Osteocyte (in vitro differentiated cells): ENCODE measurements at regions not wholly inside any gene's neighbourhood (a gene's known extent, or its start where the extent isn't known, plus 50 kb on each side); places are given as distances from the start of the nearest gene placed in this dataset.

Source experiments
- DNase-seq: peaks from one replicate; pipeline ENCODE4 v3.0.0; 2021; ENCODE audit warnings: mixed read lengths; ENCODE audit not compliant: unreplicated experiment; ENCODE audit errors: extremely low spot score
- H3K27ac Mint-ChIP-seq: one replicate; pipeline ENCODE4 v1.8.0; 2021; ENCODE audit warnings: mild to moderate bottlenecking, mixed read lengths; ENCODE audit not compliant: unreplicated experiment
- H3K27me3 Mint-ChIP-seq: one replicate; pipeline ENCODE4 v1.8.0; 2021; ENCODE audit warnings: mixed read lengths; ENCODE audit not compliant: unreplicated experiment
- H3K36me3 Mint-ChIP-seq: one replicate; pipeline ENCODE4 v1.8.0; 2021; ENCODE audit warnings: mixed read lengths; ENCODE audit not compliant: unreplicated experiment
- H3K4me1 Mint-ChIP-seq: one replicate; pipeline ENCODE4 v1.8.0; 2021; ENCODE audit warnings: mixed read lengths; ENCODE audit not compliant: unreplicated experiment
- H3K4me3 Mint-ChIP-seq: one replicate; pipeline ENCODE4 v1.8.0; 2021; ENCODE audit warnings: mild to moderate bottlenecking, moderate library complexity, mixed read lengths; ENCODE audit not compliant: unreplicated experiment
- H3K9me3 Mint-ChIP-seq: one replicate; pipeline ENCODE4 v1.8.0; 2021; ENCODE audit warnings: mixed read lengths; ENCODE audit not compliant: unreplicated experiment
- TF ChIP-seq, protein P1 (sequence below): fragments of 200-600 bp; sonication (generic); IDR thresholded peaks from 2 replicates; pipeline ENCODE4 v1.5.0; 2021; ENCODE audit warnings: antibody characterized with exemption, mild to moderate bottlenecking, moderate library complexity

DNA sequence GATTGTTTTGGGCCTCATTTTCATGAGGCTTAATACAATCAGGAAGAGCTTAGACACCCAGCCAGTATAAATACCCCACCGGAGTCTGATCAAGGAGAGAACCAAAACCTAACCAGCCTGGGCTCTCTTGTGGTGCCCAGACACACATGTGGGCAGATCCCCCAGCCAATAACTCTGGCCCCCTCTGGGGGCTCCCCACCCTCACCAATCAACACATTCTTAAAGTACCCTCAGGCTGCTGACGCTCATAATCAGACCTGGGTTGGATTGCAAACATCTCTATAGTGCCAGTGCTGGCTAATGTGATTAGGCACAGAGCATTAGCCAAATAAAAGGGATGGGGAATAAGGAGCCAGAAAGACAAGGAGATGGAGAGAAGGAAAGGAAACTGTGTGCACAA, 329.6 kb downstream of the BCL11A start:
- TF ChIP-seq, protein P1, sequence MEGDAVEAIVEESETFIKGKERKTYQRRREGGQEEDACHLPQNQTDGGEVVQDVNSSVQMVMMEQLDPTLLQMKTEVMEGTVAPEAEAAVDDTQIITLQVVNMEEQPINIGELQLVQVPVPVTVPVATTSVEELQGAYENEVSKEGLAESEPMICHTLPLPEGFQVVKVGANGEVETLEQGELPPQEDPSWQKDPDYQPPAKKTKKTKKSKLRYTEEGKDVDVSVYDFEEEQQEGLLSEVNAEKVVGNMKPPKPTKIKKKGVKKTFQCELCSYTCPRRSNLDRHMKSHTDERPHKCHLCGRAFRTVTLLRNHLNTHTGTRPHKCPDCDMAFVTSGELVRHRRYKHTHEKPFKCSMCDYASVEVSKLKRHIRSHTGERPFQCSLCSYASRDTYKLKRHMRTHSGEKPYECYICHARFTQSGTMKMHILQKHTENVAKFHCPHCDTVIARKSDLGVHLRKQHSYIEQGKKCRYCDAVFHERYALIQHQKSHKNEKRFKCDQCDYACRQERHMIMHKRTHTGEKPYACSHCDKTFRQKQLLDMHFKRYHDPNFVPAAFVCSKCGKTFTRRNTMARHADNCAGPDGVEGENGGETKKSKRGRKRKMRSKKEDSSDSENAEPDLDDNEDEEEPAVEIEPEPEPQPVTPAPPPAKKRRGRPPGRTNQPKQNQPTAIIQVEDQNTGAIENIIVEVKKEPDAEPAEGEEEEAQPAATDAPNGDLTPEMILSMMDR = no peak
- Mint-ChIP-seq H3K36me3 (no peaks in the 10 kb centered on the region), H3K4me3 (no peak overlapping the region), H3K27ac (no peak overlapping the region), H3K4me1 (no peaks in the 10 kb centered on the region), H3K9me3 (no peaks in the 10 kb centered on the region), H3K27me3 (peaks cover 4% of the 10 kb centered on the region)
- DNase-seq = no peak

DNA sequence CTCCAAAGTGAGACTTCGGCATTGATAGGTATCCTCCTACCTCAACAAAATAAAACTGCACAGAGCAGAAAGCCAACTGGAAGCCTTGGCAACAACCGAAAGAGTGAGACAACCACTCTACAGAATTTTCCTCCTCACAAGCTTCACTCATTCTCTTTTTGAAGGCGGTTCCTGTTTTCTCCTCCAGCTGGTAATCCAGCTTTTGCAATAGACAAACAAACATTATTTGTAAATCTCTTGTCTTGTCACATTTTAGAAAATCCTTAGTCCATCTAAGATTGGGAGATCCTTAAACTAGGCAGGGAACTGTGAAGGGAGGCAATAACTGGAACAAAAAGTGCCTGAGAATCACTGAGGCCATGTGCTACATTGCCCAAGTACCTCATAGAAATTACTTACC, 332.4 kb downstream of the BCL11A start:
- DNase-seq = no peak
- no peak overlapping the region for H3K27ac Mint-ChIP-seq
- TF ChIP-seq, protein P1 = no peak
- H3K36me3 Mint-ChIP-seq = no peaks in the 10 kb centered on the region
- no peaks in the 10 kb centered on the region for H3K4me1 Mint-ChIP-seq
- no peaks in the 10 kb centered on the region for H3K9me3 Mint-ChIP-seq
- peaks cover 7% of the 10 kb centered on the region for H3K27me3 Mint-ChIP-seq
- H3K4me3 Mint-ChIP-seq = no peak overlapping the region

DNA sequence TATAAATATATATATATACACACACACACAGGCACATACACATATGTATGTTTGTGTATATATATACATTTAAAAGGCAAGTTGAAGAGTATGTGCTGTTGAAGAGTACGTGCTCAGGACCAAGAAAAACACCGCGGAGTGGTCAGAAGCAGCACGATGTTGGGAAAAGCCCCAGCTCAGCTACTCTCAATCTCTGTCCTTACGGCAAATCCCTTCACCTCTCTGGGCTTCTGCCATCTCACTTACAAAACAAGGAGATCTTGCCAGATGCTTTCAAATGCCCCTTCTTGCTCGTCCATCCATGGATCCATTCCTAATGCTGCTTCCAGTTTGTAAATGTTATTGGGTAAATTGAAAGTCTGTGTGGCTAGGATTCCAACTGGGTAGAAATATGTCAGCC, 333.9 kb downstream of the BCL11A start:
- no peak for DNase-seq
- TF ChIP-seq, protein P1 = no peak
- H3K27ac Mint-ChIP-seq = no peak overlapping the region
- peaks cover 7% of the 10 kb centered on the region for H3K27me3 Mint-ChIP-seq
- no peaks in the 10 kb centered on the region for H3K36me3 Mint-ChIP-seq
- H3K9me3 Mint-ChIP-seq = no peaks in the 10 kb centered on the region
- H3K4me1 Mint-ChIP-seq = no peaks in the 10 kb centered on the region
- no peak overlapping the region for H3K4me3 Mint-ChIP-seq

DNA sequence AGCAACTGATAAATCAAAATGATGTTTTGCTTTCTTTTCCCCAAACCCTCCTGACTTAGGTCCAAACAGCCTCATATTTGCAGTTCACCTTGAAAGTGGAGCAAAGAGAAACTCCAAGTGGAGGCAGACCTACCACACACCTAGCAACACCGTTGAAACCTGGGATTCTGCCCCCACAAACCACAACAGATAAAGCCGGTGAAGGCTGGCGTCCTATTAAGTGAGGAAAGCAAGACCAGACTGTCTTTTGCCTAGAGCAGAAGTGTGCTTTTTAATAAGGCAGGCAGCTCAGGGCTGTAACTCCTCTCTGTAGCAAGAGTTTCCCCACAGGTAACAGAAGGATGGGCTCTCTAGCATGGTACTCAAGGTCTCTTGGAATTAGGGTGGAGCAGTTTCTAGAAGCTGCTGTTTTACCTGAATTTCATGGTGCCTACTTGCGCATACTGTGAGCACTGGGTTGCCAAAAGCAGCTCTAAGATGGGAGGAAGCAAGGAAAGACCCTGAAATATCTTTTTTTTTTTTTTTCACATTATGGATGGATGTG, 336.9 kb downstream of the BCL11A start:
- H3K36me3 Mint-ChIP-seq = no peaks in the 10 kb centered on the region
- peaks cover 9% of the 10 kb centered on the region for H3K27me3 Mint-ChIP-seq
- no peak for DNase-seq
- H3K27ac Mint-ChIP-seq = no peak overlapping the region
- TF ChIP-seq, protein P1 = no peak
- no peaks in the 10 kb centered on the region for H3K9me3 Mint-ChIP-seq
- H3K4me3 Mint-ChIP-seq = no peak overlapping the region
- H3K4me1 Mint-ChIP-seq = no peaks in the 10 kb centered on the region

DNA sequence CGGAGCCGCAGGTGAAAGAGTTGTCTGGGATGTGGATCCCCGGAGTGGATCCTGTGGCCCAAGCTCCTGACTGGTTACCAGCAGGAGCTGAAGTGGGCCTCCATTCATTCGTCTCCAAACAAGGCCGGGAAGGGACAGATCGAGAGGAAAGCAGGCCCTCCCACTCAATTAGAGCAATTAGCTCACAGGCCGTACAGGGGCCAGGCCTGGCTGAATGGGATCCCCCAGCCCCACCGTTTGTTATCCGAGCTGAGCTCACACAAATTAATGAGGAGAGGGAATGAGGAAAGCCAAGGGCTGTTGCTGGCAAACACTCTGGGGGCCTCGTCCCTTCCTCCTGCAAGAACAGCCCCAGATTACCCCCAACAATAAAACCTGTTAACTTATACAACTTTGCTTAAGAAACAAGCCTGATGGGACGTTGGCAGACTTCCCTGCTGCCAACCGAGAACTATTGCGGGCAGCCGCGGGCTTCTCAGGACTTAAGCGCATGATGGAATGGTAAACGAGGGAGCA, 338.0 kb downstream of the BCL11A start:
- Mint-ChIP-seq H3K36me3 (no peaks in the 10 kb centered on the region), H3K9me3 (no peaks in the 10 kb centered on the region), H3K27me3 (peaks cover 9% of the 10 kb centered on the region), H3K27ac (no peak overlapping the region), H3K4me1 (no peaks in the 10 kb centered on the region), H3K4me3 (no peak overlapping the region)
- no peak for DNase-seq
- TF ChIP-seq, protein P1 = no peak
